ENCODE measurements at regions not wholly inside any gene's neighbourhood (a gene's known extent, or its start where the extent isn't known, plus 50 kb on each side); places are given as distances from the start of the nearest gene placed in this dataset.

DNA sequence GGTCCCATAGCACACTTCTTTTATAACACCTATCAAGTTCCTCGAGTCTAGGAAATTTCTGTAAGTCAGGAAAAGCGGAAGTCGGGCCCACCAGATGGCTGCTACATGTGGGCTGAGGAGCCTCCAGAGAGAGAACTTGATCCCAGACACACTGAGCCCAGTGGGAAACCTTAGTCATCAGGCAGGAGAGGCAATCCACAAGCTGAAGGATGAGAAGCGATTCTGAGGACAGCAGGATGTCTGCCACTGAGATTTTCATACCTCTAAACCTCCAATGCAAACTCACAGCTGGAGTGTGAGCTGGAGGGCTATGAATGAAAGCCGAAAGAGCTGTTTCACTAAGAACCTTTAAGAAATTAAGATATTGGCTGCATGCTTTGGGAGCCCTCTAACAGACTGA lies 52.6 kb upstream of the PDHA1 start:
- DNase-seq (ENCODE audit: low read depth, low spot score) (no peak), FAIRE-seq (no peak)
- no peaks in the 10 kb centered on the region for H3K36me3 ChIP-seq (ENCODE audit: control insufficient read depth in 2 of 2, extremely low read depth in 1 of 2, insufficient read depth in 2 of 2, low read length in 2 of 2)
- ChIA-PET CTCF (no interaction called here), POLR2A (no interaction called here)
- dilution Hi-C loops (cut with MboI; ENCODE audit: extremely low pct_ligation_motif_present, low sequenced_read_pairs) = no loop called here
- H3K9ac ChIP-seq (replicated peaks; ENCODE audit: extremely low read depth, insufficient read depth, low read length) = no peak overlapping the region
- no peak overlapping the region for H2AFZ ChIP-seq (ENCODE audit: low read depth, low read length)
- no TSS peak for BruUV-seq (replicated peaks)
- H3K9me1 ChIP-seq (replicated peaks; ENCODE audit: control insufficient read depth, extremely low read depth, insufficient read depth, low read length) = no peaks in the 10 kb centered on the region
- TF ChIP-seq POLR2A (IDR thresholded peaks at IDR 0.05; ENCODE audit: low read depth, low read length) (no peak), EZH2 (IDR thresholded peaks at IDR 0.05; ENCODE audit: borderline replicate concordance, low read depth, low read length, severe bottlenecking) (no peak), GATA2 (IDR thresholded peaks at IDR 0.05; ENCODE audit: insufficient read depth, insufficient read length, low read depth, low read length) (no peak), FOS (IDR thresholded peaks at IDR 0.05; ENCODE audit: borderline replicate concordance, insufficient read depth, low read length) (no peak), POLR2AphosphoS5 (IDR thresholded peaks at IDR 0.05; ENCODE audit: insufficient read depth, low read depth, low read length) (no peak), MYC (IDR thresholded peaks at IDR 0.05; ENCODE audit: low read depth, low read length) (no peak), JUN (IDR thresholded peaks at IDR 0.05; ENCODE audit: borderline replicate concordance, insufficient read depth, insufficient read length, low read depth) (no peak)
- TF ChIP-seq, protein P1, sequence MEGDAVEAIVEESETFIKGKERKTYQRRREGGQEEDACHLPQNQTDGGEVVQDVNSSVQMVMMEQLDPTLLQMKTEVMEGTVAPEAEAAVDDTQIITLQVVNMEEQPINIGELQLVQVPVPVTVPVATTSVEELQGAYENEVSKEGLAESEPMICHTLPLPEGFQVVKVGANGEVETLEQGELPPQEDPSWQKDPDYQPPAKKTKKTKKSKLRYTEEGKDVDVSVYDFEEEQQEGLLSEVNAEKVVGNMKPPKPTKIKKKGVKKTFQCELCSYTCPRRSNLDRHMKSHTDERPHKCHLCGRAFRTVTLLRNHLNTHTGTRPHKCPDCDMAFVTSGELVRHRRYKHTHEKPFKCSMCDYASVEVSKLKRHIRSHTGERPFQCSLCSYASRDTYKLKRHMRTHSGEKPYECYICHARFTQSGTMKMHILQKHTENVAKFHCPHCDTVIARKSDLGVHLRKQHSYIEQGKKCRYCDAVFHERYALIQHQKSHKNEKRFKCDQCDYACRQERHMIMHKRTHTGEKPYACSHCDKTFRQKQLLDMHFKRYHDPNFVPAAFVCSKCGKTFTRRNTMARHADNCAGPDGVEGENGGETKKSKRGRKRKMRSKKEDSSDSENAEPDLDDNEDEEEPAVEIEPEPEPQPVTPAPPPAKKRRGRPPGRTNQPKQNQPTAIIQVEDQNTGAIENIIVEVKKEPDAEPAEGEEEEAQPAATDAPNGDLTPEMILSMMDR (IDR thresholded peaks at IDR 0.05; ENCODE audit: extremely low read depth in 1 of 2, insufficient read depth in 1 of 2, low read depth in 1 of 2, low read length in 2 of 2) = no peak
- TF ChIP-seq, protein P2, sequence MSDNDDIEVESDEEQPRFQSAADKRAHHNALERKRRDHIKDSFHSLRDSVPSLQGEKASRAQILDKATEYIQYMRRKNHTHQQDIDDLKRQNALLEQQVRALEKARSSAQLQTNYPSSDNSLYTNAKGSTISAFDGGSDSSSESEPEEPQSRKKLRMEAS (IDR thresholded peaks at IDR 0.05; ENCODE audit: insufficient read depth, insufficient read length) = no peak
- no peak overlapping the region for H3K4me2 ChIP-seq (ENCODE audit: insufficient read depth, low read length)
- H3K79me2 ChIP-seq (ENCODE audit: control insufficient read depth, insufficient read depth, low read length) = no peaks in the 10 kb centered on the region
- no peak overlapping the region for H3K27ac ChIP-seq (ENCODE audit: insufficient read depth, low read depth, low read length)
- no peaks in the 10 kb centered on the region for H3K4me1 ChIP-seq (ENCODE audit: control insufficient read depth, extremely low read depth, insufficient read depth, low read length)
- no peaks in the 10 kb centered on the region for H4K20me1 ChIP-seq (replicated peaks; ENCODE audit: control insufficient read depth, extremely low read depth, insufficient read depth, low read length)
- H3K27me3 ChIP-seq (ENCODE audit: control insufficient read depth in 2 of 2, insufficient read depth in 2 of 2, low read length in 2 of 2) = no peaks in the 10 kb centered on the region
- H3K4me3 ChIP-seq (replicated peaks in 1 of 3; ENCODE audit: insufficient read depth in 1 of 3, low read depth in 1 of 3, low read length in 3 of 3) = no peak overlapping the region
- no peaks in the 10 kb centered on the region for H3K9me3 ChIP-seq (replicated peaks; ENCODE audit: control insufficient read depth, insufficient read depth, low read length)
- intact Hi-C loops (cut with micrococcal nuclease) = no loop called here
